ENCODE measurements at regions not wholly inside any gene's neighbourhood (a gene's known extent, or its start where the extent isn't known, plus 50 kb on each side); places are given as distances from the start of the nearest gene placed in this dataset.

GRCh38 chr9:129256959-129257713 is 79.1 kb upstream of the IER5L start:
- Histone ChIP-seq H3K4me3 (no peak overlapping the region), H3K9me3 (no peaks in the 10 kb centered on the region), H3K4me1 (peaks cover 4% of the 10 kb centered on the region), H3K27me3 (ENCODE audit: low read depth) (no peaks in the 10 kb centered on the region; the same call in 1 of the 2 replicates), H3K36me3 (replicated peaks) (no peaks in the 10 kb centered on the region)
- in situ Hi-C loops (cut with MboI; ENCODE audit: low sequenced_read_pairs), result no loop called here
- DNase-seq (ENCODE audit: low spot score in 2 of 2), result no peak

- Histone ChIP-seq H3K4me3 (no peak overlapping the region), H3K4me1 (peaks cover 4% of the 10 kb centered on the region), H3K27me3 (ENCODE audit: low read depth) (no peaks in the 10 kb centered on the region; the same call in 1 of the 2 replicates), H3K36me3 (replicated peaks) (no peaks in the 10 kb centered on the region), H3K9me3 (0 out of 2 replicates have a peak, but pooled peaks cover 3% of the 10 kb centered on the region)
- DNase-seq (ENCODE audit: low spot score in 2 of 2), result no peak
- in situ Hi-C loops (cut with MboI; ENCODE audit: low sequenced_read_pairs), result no loop called here
These were observed 76.7 kb upstream of the IER5L start for GRCh38 chr9:129254566-129255287.

- Histone ChIP-seq H3K9me3 (0 out of 2 replicates have a peak, but pooled peaks cover 3% of the 10 kb centered on the region), H3K27me3 (ENCODE audit: low read depth) (no peaks in the 10 kb centered on the region), H3K36me3 (replicated peaks) (no peaks in the 10 kb centered on the region), H3K4me3 (no peak overlapping the region), H3K4me1 (peaks cover 4% of the 10 kb centered on the region)
- in situ Hi-C loops (cut with MboI; ENCODE audit: low sequenced_read_pairs), result no loop called here
- no peak for DNase-seq (ENCODE audit: low spot score in 2 of 2)
These were observed 75.8 kb upstream of the IER5L start for GRCh38 chr9:129253803-129254381.

GRCh38 chr9:129252937-129253802 is 75.1 kb upstream of the IER5L start:
- Histone ChIP-seq H3K4me3 (no peak overlapping the region), H3K36me3 (replicated peaks) (no peaks in the 10 kb centered on the region), H3K4me1 (no peaks in the 10 kb centered on the region), H3K27me3 (ENCODE audit: low read depth) (no peaks in the 10 kb centered on the region), H3K9me3 (0 out of 2 replicates have a peak, but pooled peaks cover 3% of the 10 kb centered on the region)
- DNase-seq (ENCODE audit: low spot score in 2 of 2), result no peak
- in situ Hi-C loops (cut with MboI; ENCODE audit: low sequenced_read_pairs), result no loop called here

GRCh38 chr9:129250786-129251185 is 72.7 kb upstream of the IER5L start:
- H3K4me1 ChIP-seq, result no peaks in the 10 kb centered on the region
- DNase-seq (ENCODE audit: low spot score in 2 of 2), result no peak
- no peaks in the 10 kb centered on the region for H3K36me3 ChIP-seq (replicated peaks)
- H3K9me3 ChIP-seq, result 0 out of 2 replicates have a peak, but pooled peaks cover 3% of the 10 kb centered on the region
- no peaks in the 10 kb centered on the region for H3K27me3 ChIP-seq (ENCODE audit: low read depth)
- in situ Hi-C loops (cut with MboI; ENCODE audit: low sequenced_read_pairs), result no loop called here
- no peak overlapping the region for H3K4me3 ChIP-seq

- in situ Hi-C loops (cut with MboI; ENCODE audit: low sequenced_read_pairs), result no loop called here
- 0 out of 2 replicates have a peak, but pooled peaks cover 3% of the 10 kb centered on the region for H3K9me3 ChIP-seq
- H3K36me3 ChIP-seq (replicated peaks), result no peaks in the 10 kb centered on the region
- no peak overlapping the region for H3K4me3 ChIP-seq
- DNase-seq (ENCODE audit: low spot score in 2 of 2), result no peak
- no peaks in the 10 kb centered on the region for H3K4me1 ChIP-seq
- no peaks in the 10 kb centered on the region for H3K27me3 ChIP-seq (ENCODE audit: low read depth)
These were observed 69.5 kb upstream of the IER5L start for GRCh38 chr9:129247285-129248153.

GRCh38 chr9:129245276-129245675 is 67.2 kb upstream of the IER5L start:
- Histone ChIP-seq H3K4me1 (no peaks in the 10 kb centered on the region), H3K4me3 (no peak overlapping the region), H3K36me3 (replicated peaks) (no peaks in the 10 kb centered on the region), H3K27me3 (ENCODE audit: low read depth) (no peaks in the 10 kb centered on the region), H3K9me3 (0 out of 2 replicates have a peak, but pooled peaks cover 3% of the 10 kb centered on the region)
- in situ Hi-C loops (cut with MboI; ENCODE audit: low sequenced_read_pairs), result no loop called here
- no peak for DNase-seq (ENCODE audit: low spot score in 2 of 2)

- Histone ChIP-seq H3K9me3 (no peaks in the 10 kb centered on the region), H3K4me1 (no peaks in the 10 kb centered on the region), H3K27me3 (ENCODE audit: low read depth) (no peaks in the 10 kb centered on the region), H3K36me3 (replicated peaks) (no peaks in the 10 kb centered on the region), H3K4me3 (no peak overlapping the region)
- DNase-seq (ENCODE audit: low spot score in 2 of 2), result no peak
- in situ Hi-C loops (cut with MboI; ENCODE audit: low sequenced_read_pairs), result no loop called here
These were observed 65.0 kb upstream of the IER5L start for GRCh38 chr9:129242971-129243561.

GRCh38 chr9:129242191-129242941 is 64.3 kb upstream of the IER5L start:
- H3K4me3 ChIP-seq, result no peak overlapping the region
- in situ Hi-C loops (cut with MboI; ENCODE audit: low sequenced_read_pairs), result no loop called here
- H3K4me1 ChIP-seq, result no peaks in the 10 kb centered on the region
- no peaks in the 10 kb centered on the region for H3K36me3 ChIP-seq (replicated peaks)
- H3K9me3 ChIP-seq, result no peaks in the 10 kb centered on the region
- DNase-seq (ENCODE audit: low spot score in 2 of 2), result no peak
- H3K27me3 ChIP-seq (ENCODE audit: low read depth), result no peaks in the 10 kb centered on the region

- no peak for DNase-seq (ENCODE audit: low spot score in 2 of 2)
- H3K27me3 ChIP-seq (ENCODE audit: low read depth), result no peaks in the 10 kb centered on the region
- in situ Hi-C loops (cut with MboI; ENCODE audit: low sequenced_read_pairs), result no loop called here
- H3K9me3 ChIP-seq, result no peaks in the 10 kb centered on the region
- no peaks in the 10 kb centered on the region for H3K4me1 ChIP-seq
- H3K36me3 ChIP-seq (replicated peaks), result no peaks in the 10 kb centered on the region
- no peak overlapping the region for H3K4me3 ChIP-seq
These were observed 63.7 kb upstream of the IER5L start for GRCh38 chr9:129241725-129242124.

- H3K4me3 ChIP-seq, result no peak overlapping the region
- in situ Hi-C loops (cut with MboI; ENCODE audit: low sequenced_read_pairs), result no loop called here
- no peaks in the 10 kb centered on the region for H3K36me3 ChIP-seq (replicated peaks)
- no peak for DNase-seq (ENCODE audit: low spot score in 2 of 2)
- no peaks in the 10 kb centered on the region for H3K27me3 ChIP-seq (ENCODE audit: low read depth)
- no peaks in the 10 kb centered on the region for H3K4me1 ChIP-seq
- no peaks in the 10 kb centered on the region for H3K9me3 ChIP-seq
These were observed 62.6 kb upstream of the IER5L start for GRCh38 chr9:129240581-129241211.

Data from HAP-1 (cell line).